K562 (cell line): ENCODE measurements at regions not wholly inside any gene's neighbourhood (a gene's known extent, or its start where the extent isn't known, plus 50 kb on each side); places are given as distances from the start of the nearest gene placed in this dataset.

Experiments
- CBFA2T2 ChIP-seq: fragments of 450-650 bp; conservative IDR thresholded peaks from 2 replicates; pipeline ENCODE4 v1.6.1; 2017; ENCODE audit warnings: mild to moderate bottlenecking
- CEBPG ChIP-seq, 3 experiments: fragments of 200-800 bp in 1 of 3; sonication (Bioruptor generic) in 1 of 3; sonication (generic) in 1 of 3; formaldehyde crosslinking in 1 of 3; IDR thresholded peaks in 2 of 3; conservative IDR thresholded peaks in 1 of 3; 2 replicates each; pipeline versions ENCODE4 v1.6.1 to v1.8.0; 2016 to 2022; ENCODE audit warnings: missing compliant biosample characterization in 2 of 3, missing genetic modification characterization in 2 of 3, mild to moderate bottlenecking in 1 of 3, missing genetic modification reagents in 1 of 3
- CREBBP ChIP-seq: IDR thresholded peaks from one replicate; pipeline ENCODE4 v1.6.1; 2012; ENCODE audit warnings: low read depth, mild to moderate bottlenecking, control low read depth, inconsistent platforms, low read length
- ESRRA ChIP-seq: fragments of 450-650 bp; IDR thresholded peaks from 2 replicates; pipeline ENCODE4 v1.6.1; 2014; ENCODE audit warnings: low read depth, mild to moderate bottlenecking, moderate library complexity, borderline replicate concordance
- ETV1 ChIP-seq: fragments of 450-650 bp; conservative IDR thresholded peaks from 2 replicates; pipeline ENCODE4 v1.6.1; 2016; ENCODE audit warnings: missing genetic modification characterization, control low read depth, low read depth, missing compliant biosample characterization
- FOSL1 ChIP-seq: fragments of 200-800 bp; sonication (Bioruptor generic); conservative IDR thresholded peaks from 2 replicates; pipeline ENCODE4 v1.6.1; 2016; ENCODE audit warnings: missing genetic modification characterization, missing compliant biosample characterization
- GABPA ChIP-seq: fragments of 200-800 bp; sonication (Bioruptor generic); conservative IDR thresholded peaks from 2 replicates; pipeline ENCODE4 v1.6.1; 2016; ENCODE audit warnings: low read depth, missing genetic modification characterization, missing compliant biosample characterization
- HDAC3 ChIP-seq: fragments of 450-650 bp; IDR thresholded peaks from 2 replicates; pipeline ENCODE4 v1.6.1; 2018; ENCODE audit warnings: borderline replicate concordance, mild to moderate bottlenecking, moderate library complexity; ENCODE audit not compliant: partially characterized antibody
- HEY1 ChIP-seq: fragments of 250-450 bp; sonication (Bioruptor Pico); IDR thresholded peaks from 2 replicates; pipeline ENCODE4 v1.5.0; 2020; ENCODE audit warnings: mild to moderate bottlenecking, moderate library complexity, borderline replicate concordance
- HLTF ChIP-seq: fragments of 450-650 bp; IDR thresholded peaks from 2 replicates; pipeline ENCODE4 v1.6.1; 2016
- MCM3 ChIP-seq: fragments of 450-650 bp; IDR thresholded peaks from 2 replicates; pipeline ENCODE4 v1.6.1; 2016
- MYBL2 ChIP-seq, 2 experiments: fragments of 450-650 bp in 1 of 2; sonication (generic) in 1 of 2; formaldehyde crosslinking in 1 of 2; IDR thresholded peaks; 2 replicates each; pipeline versions ENCODE4 v1.6.1 to v1.8.1; 2017 to 2022; ENCODE audit warnings: borderline replicate concordance in 1 of 2, inconsistent platforms in 1 of 2, low read depth in 1 of 2, mild to moderate bottlenecking in 1 of 2, missing genetic modification reagents in 1 of 2, moderate library complexity in 1 of 2
- PHB2 ChIP-seq: fragments of 450-650 bp; IDR thresholded peaks from 2 replicates; pipeline ENCODE4 v1.6.1; 2017; ENCODE audit warnings: low read depth
- RBFOX2 ChIP-seq: fragments of 200-400 bp; formaldehyde crosslinking; IDR thresholded peaks from 2 replicates; pipeline ENCODE4 v1.6.1; 2017; ENCODE audit warnings: low read depth, mild to moderate bottlenecking, low read length, moderate library complexity
- TEAD1 ChIP-seq, 2 experiments: fragments of 450-650 bp in 1 of 2; sonication (generic) in 1 of 2; formaldehyde crosslinking; IDR thresholded peaks; 2 replicates each; pipeline versions ENCODE4 v1.4.0 to v1.8.0; 2020 to 2022; ENCODE audit warnings: mild to moderate bottlenecking in 2 of 2, missing genetic modification reagents in 1 of 2
- ZBED1 ChIP-seq: IDR thresholded peaks from 2 replicates; pipeline ENCODE4 v1.6.1; 2014
- ZNF165 ChIP-seq: fragments of 250-450 bp; sonication (Bioruptor Pico); IDR thresholded peaks from 2 replicates; pipeline ENCODE4 v1.4.0; 2020; ENCODE audit warnings: borderline replicate concordance
- ZNF589 ChIP-seq: fragments of 200-800 bp; sonication (Bioruptor generic); IDR thresholded peaks from 2 replicates; pipeline ENCODE4 v1.6.1; 2016; ENCODE audit warnings: low read depth, missing genetic modification characterization, missing compliant biosample characterization
- ZNF780A ChIP-seq: fragments of 250-450 bp; sonication (Bioruptor Pico); IDR thresholded peaks from 2 replicates; pipeline ENCODE4 v1.5.0; 2021; ENCODE audit warnings: mild to moderate bottlenecking
- TF ChIP-seq, protein P1 (sequence below): fragments of 200-800 bp; sonication (Bioruptor generic); IDR thresholded peaks from 2 replicates; pipeline ENCODE4 v1.6.1; 2016; ENCODE audit warnings: missing genetic modification characterization, missing compliant biosample characterization
- TF ChIP-seq, protein P2 (sequence below), 2 experiments: fragments of 450-650 bp; conservative IDR thresholded peaks; 2 replicates each; pipeline ENCODE4 v1.6.1; 2017; ENCODE audit warnings: mild to moderate bottlenecking in 2 of 2, moderate library complexity in 2 of 2

DNA sequence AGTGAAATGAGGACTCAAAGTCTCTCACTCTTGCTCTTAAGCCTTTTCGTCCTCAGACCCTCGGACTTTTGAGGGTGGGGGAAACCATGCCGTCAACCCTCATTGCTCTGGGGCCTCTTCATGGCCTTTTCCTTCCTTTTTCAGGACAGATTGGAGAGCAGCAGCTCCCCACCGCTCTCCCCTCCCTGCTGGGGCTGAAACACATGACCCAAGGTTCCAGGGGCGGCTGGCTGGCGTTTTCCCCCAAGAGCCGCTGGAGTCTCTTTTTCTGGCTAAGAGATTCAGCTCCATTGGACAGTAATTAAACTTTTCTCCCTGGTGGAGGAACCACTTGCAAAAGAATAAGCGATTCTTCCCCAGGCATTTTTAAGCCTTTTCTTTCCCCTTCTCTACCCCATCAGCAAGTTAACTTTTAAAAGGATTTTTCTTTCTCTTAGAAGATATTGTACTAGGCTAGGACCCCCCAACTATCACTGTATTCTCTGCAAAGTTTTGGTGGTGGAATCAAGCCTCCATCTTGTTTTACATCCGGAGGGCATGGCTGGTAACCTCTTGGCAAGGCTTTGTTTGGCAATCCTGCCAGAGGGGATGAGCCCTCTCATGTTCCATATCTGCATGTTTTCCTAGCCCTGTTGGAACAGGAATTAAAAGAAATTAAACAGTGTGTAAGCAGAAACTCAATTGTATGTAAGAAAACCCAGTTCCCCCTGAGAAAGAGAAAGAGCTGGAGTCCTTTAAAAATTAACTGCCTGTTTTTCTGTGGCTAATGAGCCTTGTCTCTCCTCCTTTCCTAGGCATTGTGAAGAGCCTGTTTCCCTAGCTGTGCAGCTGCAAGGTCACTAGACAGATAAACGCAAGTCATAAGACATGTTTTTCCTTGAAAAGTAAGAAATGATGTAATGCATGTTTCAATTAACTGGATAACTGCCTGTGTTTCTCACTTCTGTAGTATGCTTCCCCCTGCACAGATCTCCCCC, 100.8 kb upstream of the GPR6 start (continued):
- no peak for TF ChIP-seq RBFOX2
- TF ChIP-seq, protein P1, sequence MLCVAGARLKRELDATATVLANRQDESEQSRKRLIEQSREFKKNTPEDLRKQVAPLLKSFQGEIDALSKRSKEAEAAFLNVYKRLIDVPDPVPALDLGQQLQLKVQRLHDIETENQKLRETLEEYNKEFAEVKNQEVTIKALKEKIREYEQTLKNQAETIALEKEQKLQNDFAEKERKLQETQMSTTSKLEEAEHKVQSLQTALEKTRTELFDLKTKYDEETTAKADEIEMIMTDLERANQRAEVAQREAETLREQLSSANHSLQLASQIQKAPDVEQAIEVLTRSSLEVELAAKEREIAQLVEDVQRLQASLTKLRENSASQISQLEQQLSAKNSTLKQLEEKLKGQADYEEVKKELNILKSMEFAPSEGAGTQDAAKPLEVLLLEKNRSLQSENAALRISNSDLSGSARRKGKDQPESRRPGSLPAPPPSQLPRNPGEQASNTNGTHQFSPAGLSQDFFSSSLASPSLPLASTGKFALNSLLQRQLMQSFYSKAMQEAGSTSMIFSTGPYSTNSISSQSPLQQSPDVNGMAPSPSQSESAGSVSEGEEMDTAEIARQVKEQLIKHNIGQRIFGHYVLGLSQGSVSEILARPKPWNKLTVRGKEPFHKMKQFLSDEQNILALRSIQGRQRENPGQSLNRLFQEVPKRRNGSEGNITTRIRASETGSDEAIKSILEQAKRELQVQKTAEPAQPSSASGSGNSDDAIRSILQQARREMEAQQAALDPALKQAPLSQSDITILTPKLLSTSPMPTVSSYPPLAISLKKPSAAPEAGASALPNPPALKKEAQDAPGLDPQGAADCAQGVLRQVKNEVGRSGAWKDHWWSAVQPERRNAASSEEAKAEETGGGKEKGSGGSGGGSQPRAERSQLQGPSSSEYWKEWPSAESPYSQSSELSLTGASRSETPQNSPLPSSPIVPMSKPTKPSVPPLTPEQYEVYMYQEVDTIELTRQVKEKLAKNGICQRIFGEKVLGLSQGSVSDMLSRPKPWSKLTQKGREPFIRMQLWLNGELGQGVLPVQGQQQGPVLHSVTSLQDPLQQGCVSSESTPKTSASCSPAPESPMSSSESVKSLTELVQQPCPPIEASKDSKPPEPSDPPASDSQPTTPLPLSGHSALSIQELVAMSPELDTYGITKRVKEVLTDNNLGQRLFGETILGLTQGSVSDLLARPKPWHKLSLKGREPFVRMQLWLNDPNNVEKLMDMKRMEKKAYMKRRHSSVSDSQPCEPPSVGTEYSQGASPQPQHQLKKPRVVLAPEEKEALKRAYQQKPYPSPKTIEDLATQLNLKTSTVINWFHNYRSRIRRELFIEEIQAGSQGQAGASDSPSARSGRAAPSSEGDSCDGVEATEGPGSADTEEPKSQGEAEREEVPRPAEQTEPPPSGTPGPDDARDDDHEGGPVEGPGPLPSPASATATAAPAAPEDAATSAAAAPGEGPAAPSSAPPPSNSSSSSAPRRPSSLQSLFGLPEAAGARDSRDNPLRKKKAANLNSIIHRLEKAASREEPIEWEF (CRISPR knock-in tag) = peak; percentile 65; the same call in 1 of the 2 replicates
- peak; percentile 78; the same call in 1 of the 2 replicates for TF ChIP-seq ZNF589 (CRISPR knock-in tag)
- no peak for TF ChIP-seq HEY1 (CRISPR knock-in tag)
- TF ChIP-seq ZBED1 = no peak
- TF ChIP-seq, protein P2, sequence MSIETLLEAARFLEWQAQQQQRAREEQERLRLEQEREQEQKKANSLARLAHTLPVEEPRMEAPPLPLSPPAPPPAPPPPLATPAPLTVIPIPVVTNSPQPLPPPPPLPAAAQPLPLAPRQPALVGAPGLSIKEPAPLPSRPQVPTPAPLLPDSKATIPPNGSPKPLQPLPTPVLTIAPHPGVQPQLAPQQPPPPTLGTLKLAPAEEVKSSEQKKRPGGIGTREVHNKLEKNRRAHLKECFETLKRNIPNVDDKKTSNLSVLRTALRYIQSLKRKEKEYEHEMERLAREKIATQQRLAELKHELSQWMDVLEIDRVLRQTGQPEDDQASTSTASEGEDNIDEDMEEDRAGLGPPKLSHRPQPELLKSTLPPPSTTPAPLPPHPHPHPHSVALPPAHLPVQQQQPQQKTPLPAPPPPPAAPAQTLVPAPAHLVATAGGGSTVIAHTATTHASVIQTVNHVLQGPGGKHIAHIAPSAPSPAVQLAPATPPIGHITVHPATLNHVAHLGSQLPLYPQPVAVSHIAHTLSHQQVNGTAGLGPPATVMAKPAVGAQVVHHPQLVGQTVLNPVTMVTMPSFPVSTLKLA (conservative IDR thresholded peaks at IDR 0.05) = no peak
- 0 out of 2 replicates have a peak, but pooled peaks have one; percentile 25 for TF ChIP-seq FOSL1 (tag)
- no peak for TF ChIP-seq GABPA
- no peak for TF ChIP-seq CBFA2T2
- no peak for TF ChIP-seq MYBL2 (IDR thresholded peaks at IDR 0.05; ENCODE audit: low read depth)
- TF ChIP-seq MYBL2 (CRISPR knock-in tag; IDR thresholded peaks at IDR 0.05; ENCODE audit: borderline replicate concordance) = no peak
- no peak for TF ChIP-seq HDAC3
- TF ChIP-seq TEAD1 (CRISPR knock-in tag; IDR thresholded peaks at IDR 0.05) = 0 out of 4 replicates have a peak, but pooled peaks of 1 of the 2 experiments have one; percentile 7
- no peak for TF ChIP-seq ZNF780A (CRISPR knock-in tag)
- TF ChIP-seq ZNF165 (CRISPR knock-in tag) = no peak
- no peak for TF ChIP-seq HLTF
- no peak for TF ChIP-seq PHB2
- TF ChIP-seq ESRRA = peak; percentile 66; the same call in 1 of the 2 replicates
- TF ChIP-seq MCM3 = no peak
- TF ChIP-seq CREBBP = no peak
- TF ChIP-seq ETV1 (tag) = no peak
- no peak for TF ChIP-seq CEBPG (CRISPR knock-in tag; IDR thresholded peaks at IDR 0.05)
- TF ChIP-seq CEBPG (tag; conservative IDR thresholded peaks at IDR 0.05 in 1 of 2, IDR thresholded peaks at IDR 0.05 in 1 of 2) = peak; percentile 65 to 81
